ENCODE measurements at regions not wholly inside any gene's neighbourhood (a gene's known extent, or its start where the extent isn't known, plus 50 kb on each side); places are given as distances from the start of the nearest gene placed in this dataset.

- TF ChIP-seq CTCF (conservative IDR thresholded peaks at IDR 0.05; ENCODE audit: low read depth, low read length), result no peak
- TF ChIP-seq EZH2 (IDR thresholded peaks at IDR 0.05; ENCODE audit: low read length, unreplicated experiment), result no peak
These were observed 157.3 kb downstream of the AASDHPPT start for GRCh38 chr11:106234794-106235193.

Data from PC-3 (cell line).